Colonic mucosa (tissue), 4 donors: ENCODE measurements at regions not wholly inside any gene's neighbourhood (a gene's known extent, or its start where the extent isn't known, plus 50 kb on each side); places are given as distances from the start of the nearest gene placed in this dataset.
"Not testable (repeated sequence)": the region's sequence is repeated elsewhere in the genome, so short reads cannot be mapped to it uniquely, and the experiment has no call there.

ENCODE experiments used
- DNase-seq: peaks from one replicate; pipeline ENCODE4 v3.0.0-alpha.2; 2020
- H3K27ac ChIP-seq: fragments of 200-600 bp; one replicate; pipeline ENCODE4 v1.8.0; 2021
- H3K27me3 ChIP-seq: fragments of 200-600 bp; one replicate; pipeline ENCODE4 v1.8.0; 2021
- H3K36me3 ChIP-seq: fragments of 200-600 bp; one replicate; pipeline ENCODE4 v1.8.0; 2021
- H3K4me1 ChIP-seq: fragments of 200-600 bp; one replicate; pipeline ENCODE4 v1.8.0; 2021; ENCODE audit warnings: mild to moderate bottlenecking
- H3K4me3 ChIP-seq: fragments of 200-600 bp; one replicate; pipeline ENCODE4 v1.8.0; 2021
- H3K9ac ChIP-seq, 2 donors: one replicate each; pipeline ENCODE4 v1.7.0; 2013; ENCODE audit warnings: control low read depth in 2 of 2, low read depth in 2 of 2, low read length in 2 of 2
- H3K9me3 ChIP-seq: fragments of 200-600 bp; one replicate; pipeline ENCODE4 v1.8.0; 2021
- intact Hi-C: fragments of 100-400 bp; cut with DNase I; formaldehyde crosslinking; loops from one replicate; pipeline ENCODE4 v1.14.1; 2022
- donor health status: healthy.
- donor health status: DM: no; HTN: no; CAD: no.
- donor health status: DM: no; HTN: no; CAD: no.

DNA sequence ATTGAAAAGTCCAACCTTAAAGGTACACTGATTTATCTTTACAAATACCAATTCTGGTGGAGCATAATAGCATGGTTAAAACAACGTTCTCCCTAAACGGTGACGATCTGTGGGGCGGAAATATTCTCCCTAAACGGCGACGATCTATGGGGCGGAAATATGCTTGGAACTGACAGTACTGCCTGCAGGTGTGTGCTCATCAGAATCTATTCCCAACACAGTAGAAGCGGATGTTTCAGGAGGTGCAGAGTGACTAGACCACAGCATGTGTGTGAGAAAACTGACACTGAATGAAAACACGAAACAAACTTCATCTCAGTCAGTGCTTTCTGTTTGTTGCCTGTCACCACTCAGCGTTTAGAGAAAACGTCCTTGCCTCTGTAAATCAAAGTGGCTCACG is 210.0 kb downstream of the BANP start:
- H3K9ac ChIP-seq, H3K27me3 ChIP-seq, H3K36me3 ChIP-seq, DNase-seq, H3K27ac ChIP-seq, H3K9me3 ChIP-seq, H3K4me1 ChIP-seq, H3K4me3 ChIP-seq, intact Hi-C loops: not testable (repeated sequence)

DNA sequence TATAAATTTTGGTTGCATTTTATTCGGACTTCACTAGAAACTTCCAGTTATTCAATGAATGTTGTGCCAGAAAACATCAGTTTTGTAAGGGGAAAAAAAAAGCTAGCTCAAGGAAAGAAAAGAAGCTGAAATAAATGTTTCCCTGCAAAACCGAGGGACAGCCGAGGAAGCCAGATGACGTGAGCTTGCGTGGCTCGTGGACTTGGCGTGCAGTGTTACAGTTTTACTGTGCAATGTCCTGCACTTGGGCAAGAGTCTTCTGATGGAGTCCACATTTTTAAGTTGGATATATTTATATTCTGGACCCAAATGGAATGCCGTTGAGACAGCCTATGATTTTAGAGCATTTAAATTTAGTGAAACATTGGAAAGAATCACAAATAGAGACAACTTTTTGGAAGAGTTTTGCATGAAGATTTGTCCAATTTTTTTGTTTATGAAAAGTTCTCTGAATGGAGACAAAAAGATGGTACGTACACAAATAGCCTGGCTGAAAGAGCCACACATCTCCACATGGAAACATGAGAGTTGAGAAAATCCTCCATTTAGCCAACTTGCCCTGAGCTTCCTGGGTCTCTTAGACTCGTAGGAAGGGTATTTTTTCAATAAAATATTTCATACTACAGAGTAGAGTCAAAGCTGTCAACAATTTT is 210.5 kb downstream of the BANP start:
- H3K9ac ChIP-seq, H3K27ac ChIP-seq, H3K36me3 ChIP-seq, H3K27me3 ChIP-seq, intact Hi-C loops, H3K4me3 ChIP-seq, H3K4me1 ChIP-seq, DNase-seq, H3K9me3 ChIP-seq: not testable (repeated sequence)

DNA sequence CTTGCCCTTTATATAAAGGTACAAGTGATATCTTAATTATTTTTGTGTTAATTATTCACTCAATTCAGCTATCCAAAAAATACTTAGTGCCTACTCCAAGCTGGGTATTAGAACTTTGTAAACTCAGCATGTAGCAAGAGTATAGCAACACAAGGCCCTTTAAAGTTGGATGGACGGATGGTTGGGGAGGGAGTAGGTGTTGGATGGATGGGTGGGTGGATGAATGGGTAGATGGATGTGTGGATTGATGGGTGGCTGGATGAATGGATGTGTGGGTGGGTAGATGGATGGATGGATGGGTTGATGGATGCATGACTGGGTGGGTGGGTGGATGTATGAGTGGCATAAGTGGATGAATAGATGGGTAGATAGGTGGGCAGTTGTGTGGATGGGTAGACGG is 211.5 kb downstream of the BANP start:
- H3K9ac ChIP-seq, H3K4me3 ChIP-seq, H3K36me3 ChIP-seq, DNase-seq, H3K27me3 ChIP-seq, intact Hi-C loops, H3K4me1 ChIP-seq, H3K9me3 ChIP-seq, H3K27ac ChIP-seq: not testable (repeated sequence)

DNA sequence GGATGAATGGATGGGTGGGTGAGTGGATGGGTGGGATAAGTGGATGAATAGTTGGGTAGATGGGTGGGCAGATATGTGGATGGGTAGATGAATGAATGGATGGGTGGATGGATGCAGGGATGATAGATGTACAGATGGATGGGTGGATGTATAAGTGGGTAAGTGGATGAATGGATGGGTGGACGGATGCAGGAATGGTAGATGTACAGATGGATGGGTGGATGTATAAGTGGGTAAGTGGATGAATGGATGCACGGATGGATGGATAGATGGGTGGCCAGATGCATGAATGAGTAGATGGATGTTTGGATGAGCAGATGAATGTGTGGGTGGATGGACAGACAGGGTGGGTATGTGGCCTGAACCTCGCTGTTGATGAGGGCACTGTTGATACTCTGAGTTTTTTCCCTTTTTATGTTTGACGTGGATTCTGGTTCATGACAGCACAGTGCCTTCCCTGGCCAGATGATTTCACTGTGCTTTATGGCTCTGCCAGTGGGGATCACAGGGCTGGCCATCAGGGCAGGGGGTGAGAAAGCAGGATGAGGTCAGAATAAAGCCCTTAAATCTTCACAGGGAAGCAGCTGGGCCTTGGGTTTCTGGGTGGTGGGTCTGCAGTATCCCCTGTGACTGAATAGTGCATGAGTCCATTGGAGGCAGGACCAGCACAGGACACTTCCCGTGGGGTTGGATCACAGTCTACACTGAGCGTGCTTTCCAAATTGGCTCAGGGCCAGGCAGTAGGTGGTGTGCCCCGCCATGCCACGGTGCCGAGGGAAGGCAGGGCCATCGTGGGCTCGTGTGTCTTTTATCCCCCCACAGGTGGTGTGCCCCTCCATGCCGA is 213.2 kb downstream of the BANP start:
- H3K4me1 ChIP-seq, H3K27me3 ChIP-seq, intact Hi-C loops, H3K27ac ChIP-seq, H3K9ac ChIP-seq, H3K9me3 ChIP-seq, DNase-seq, H3K36me3 ChIP-seq, H3K4me3 ChIP-seq: not testable (repeated sequence)

DNA sequence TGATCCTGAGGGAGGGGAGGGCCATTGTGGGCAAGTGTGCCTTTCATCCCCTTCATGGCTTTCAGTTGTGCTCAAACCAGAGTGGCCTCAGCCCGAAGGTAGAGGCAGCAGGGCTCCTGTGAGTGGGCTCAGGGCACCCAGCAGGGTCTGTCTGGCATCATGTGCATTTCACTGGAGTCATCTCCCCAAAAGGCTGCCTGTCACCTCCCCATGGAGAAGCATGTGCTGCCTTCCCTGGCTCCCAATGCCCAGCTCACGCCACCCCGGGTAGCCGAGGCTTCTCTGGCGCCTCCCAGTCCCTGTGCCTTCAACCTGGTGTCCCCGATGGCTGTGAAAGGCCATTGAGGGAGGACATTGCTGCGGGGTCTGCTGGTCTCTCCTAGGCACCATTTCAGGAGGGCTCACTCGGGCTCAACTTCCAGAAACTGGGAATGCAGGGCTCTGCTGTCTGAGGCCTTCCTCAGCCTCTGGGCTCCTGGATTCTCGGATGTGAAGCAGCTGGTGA is 213.9 kb downstream of the BANP start:
- DNase-seq, intact Hi-C loops, H3K9ac ChIP-seq, H3K4me1 ChIP-seq, H3K27me3 ChIP-seq, H3K27ac ChIP-seq, H3K9me3 ChIP-seq, H3K4me3 ChIP-seq, H3K36me3 ChIP-seq: not testable (repeated sequence)

DNA sequence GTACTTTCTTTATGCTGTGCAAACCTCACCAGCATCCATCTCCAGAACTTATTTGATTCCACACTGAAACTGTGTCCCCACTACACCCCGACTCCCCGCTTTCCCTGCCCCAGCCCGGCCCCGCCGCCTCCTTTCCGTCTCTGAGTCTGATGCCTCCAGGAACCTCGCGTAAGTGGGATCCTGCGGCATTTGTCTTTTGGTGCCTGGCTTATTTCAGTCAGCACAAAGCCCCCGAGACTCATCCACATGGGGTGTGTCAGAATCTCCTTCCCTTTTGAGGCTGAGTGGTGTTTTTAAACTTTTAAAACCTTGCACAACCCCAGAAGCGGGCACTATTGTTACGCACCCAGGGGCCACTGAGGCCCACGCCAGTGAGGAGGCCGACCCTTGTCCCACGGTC is 214.4 kb downstream of the BANP start:
- H3K27me3 ChIP-seq, H3K27ac ChIP-seq, H3K36me3 ChIP-seq, intact Hi-C loops, H3K9me3 ChIP-seq, H3K9ac ChIP-seq, H3K4me3 ChIP-seq, DNase-seq, H3K4me1 ChIP-seq: not testable (repeated sequence)

DNA sequence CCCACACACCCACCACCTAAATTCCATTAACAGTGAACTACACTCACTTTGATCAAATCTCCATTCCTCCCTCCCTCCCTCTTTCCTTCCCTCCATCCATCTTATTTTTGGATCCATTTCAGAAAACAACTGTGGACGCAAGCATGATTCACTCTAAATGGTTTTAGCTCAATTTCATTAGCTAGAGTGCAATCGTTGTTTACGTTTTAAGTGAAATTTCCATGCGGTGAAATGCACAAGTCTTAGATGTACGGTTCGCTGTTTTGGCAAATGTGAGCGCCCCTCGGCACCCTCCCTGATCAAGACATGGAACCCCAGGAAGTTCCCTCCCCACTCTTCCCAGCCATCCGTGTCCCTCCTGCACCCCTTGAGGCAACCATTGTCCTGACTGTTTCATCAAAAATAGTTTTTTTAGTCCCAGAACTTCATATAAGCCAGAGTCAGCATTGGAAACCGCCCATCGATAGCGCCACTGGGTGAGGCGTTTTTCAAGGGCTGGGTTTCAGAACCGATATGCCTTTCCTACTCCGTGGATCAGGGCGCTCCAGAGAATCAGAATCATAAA is 215.1 kb downstream of the BANP start:
- H3K27ac ChIP-seq, H3K9ac ChIP-seq, H3K27me3 ChIP-seq, H3K4me1 ChIP-seq, intact Hi-C loops, H3K4me3 ChIP-seq, H3K9me3 ChIP-seq, DNase-seq, H3K36me3 ChIP-seq: not testable (repeated sequence)

DNA sequence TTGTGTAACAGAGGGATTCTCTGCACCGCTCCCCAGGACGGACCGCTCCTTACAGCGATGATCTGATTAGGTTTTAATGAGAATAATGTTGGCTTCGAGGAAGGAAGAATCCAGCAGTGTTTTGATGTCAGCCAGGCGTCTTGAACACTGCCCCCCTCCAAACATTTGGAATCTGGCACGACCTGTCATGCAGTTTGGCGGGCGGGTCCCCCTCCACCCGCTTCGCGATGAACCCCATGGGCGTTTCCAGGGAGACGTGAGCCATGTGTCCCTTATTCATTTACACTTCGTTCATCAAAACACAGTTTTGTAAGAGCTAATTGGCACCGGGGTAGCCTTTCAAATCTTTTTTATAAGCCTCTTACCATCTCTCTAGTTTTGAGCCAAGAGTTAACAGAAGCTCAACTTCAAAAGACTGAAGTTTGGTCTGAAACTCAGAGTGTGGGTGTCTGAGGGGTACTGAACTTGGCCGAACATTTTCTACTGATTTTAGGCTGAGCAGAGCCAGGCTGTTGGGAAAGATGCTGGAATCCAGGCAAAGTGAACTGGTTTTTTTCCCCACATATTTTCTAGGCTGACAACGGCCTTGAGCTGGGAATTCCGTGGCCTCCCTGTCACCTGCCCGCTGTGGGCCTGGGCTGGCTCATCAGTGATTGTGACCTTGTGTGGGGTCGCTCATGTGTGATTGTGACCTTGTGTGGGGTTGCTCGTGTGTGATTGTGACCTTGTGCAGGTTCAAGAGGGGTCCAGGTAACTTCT is 214.8 kb upstream of the ZNF469 start:
- DNase-seq, H3K27me3 ChIP-seq, H3K9me3 ChIP-seq, H3K27ac ChIP-seq, intact Hi-C loops, H3K36me3 ChIP-seq, H3K4me3 ChIP-seq, H3K9ac ChIP-seq, H3K4me1 ChIP-seq: not testable (repeated sequence)

DNA sequence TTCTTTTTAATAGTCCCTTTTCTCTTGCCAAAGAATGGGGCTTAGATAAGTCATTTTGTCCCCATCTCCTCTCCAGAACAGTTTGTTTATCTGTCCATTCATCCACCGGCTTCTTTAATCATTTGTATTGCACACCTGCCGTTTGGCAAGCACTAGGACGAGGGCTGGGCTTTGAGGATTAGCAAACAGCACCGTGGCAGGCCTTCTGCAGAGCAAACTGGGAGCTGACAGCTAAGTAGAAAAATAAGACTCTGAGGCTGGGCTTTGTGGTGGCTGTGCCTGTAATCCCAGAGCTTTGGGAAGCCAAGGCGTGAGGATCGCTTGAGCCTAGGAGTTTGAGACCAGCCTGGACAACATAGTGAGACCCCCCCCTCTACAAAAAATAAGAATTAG is 214.2 kb upstream of the ZNF469 start:
- peak; percentile 36 for DNase-seq
- intact Hi-C loops, H3K9ac ChIP-seq, H3K27ac ChIP-seq, H3K36me3 ChIP-seq, H3K27me3 ChIP-seq, H3K4me3 ChIP-seq, H3K9me3 ChIP-seq, H3K4me1 ChIP-seq: not testable (repeated sequence)

DNA sequence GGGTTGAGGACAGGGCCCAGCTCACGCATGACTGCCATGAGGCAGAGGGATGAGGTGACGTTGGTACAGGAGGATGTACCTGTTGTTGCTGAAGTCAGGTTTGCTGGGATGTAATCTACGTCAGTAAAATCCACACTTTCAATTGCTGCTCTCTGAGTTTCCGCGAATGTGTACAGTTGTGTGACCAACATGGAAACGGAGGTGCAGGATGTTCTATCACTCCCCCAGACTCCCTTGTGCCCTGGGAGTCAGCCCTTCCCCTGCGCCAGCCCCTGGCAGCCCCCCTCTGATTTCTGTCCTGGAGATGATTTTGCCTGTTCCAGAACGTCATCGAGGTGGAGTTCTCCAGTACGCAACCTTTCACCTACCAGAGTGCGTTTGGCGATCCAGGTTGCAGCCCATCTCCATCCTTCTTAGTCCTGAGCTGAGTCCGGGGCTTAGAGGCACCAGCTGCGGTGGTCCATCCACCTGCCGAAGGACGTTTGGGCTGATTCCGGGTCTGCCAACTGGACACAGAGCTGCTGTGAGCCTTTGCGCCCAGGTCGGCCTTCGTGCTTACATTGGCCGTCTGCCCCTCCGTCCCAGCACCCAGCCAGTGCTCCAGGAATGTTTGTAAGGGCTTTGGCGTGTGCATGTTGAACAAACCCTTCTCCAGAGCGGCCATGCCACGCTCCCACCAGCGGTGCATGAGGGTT is 213.5 kb upstream of the ZNF469 start:
- H3K36me3 ChIP-seq, intact Hi-C loops, H3K9ac ChIP-seq, H3K9me3 ChIP-seq, H3K27me3 ChIP-seq, H3K4me3 ChIP-seq, H3K4me1 ChIP-seq, H3K27ac ChIP-seq, DNase-seq: not testable (repeated sequence)

DNA sequence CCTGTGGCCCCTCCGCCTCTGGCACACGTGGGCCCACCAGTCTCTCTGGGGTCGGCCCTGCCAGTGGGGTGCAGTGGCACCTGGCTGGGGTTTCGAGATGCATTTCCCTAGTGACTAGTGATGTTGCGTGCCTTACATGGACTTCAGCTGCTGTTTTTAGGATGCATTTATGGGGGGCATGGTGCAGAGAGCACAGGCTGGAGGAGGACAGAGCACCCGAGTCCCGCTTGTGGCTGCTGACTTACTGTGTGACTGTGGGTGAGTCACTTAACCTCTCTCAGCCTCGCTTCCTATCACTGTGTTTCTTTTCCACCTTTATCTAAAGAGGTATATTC is 213.0 kb upstream of the ZNF469 start:
- DNase-seq, intact Hi-C loops, H3K36me3 ChIP-seq, H3K27me3 ChIP-seq, H3K4me1 ChIP-seq, H3K9ac ChIP-seq, H3K9me3 ChIP-seq, H3K27ac ChIP-seq, H3K4me3 ChIP-seq: not testable (repeated sequence)
